Fibroblast of skin of abdomen (primary cell): ENCODE measurements at regions not wholly inside any gene's neighbourhood (a gene's known extent, or its start where the extent isn't known, plus 50 kb on each side); places are given as distances from the start of the nearest gene placed in this dataset.
"Not testable (repeated sequence)": the region's sequence is repeated elsewhere in the genome, so short reads cannot be mapped to it uniquely, and the experiment has no call there.

Source experiments
- DNase-seq: peaks from one replicate; pipeline ENCODE4 v3.0.0-alpha.2; 2013

GRCh38 chr20:28562510-28562898, 2695.0 kb upstream of the DEFB115 start:
- peak; percentile 81 for DNase-seq

- DNase-seq: peak; percentile 85
Observed at GRCh38 chr20:28562899-28563521, 2694.5 kb upstream of the DEFB115 start.

GRCh38 chr20:28564024-28564423, 2693.4 kb upstream of the DEFB115 start:
- DNase-seq: not testable (repeated sequence)

- DNase-seq: not testable (repeated sequence)
Observed at GRCh38 chr20:28564688-28565463, 2692.6 kb upstream of the DEFB115 start.

GRCh38 chr20:28575991-28576390, 2681.5 kb upstream of the DEFB115 start:
- DNase-seq: not testable (repeated sequence)

GRCh38 chr20:28591680-28592079, 2665.8 kb upstream of the DEFB115 start:
- not testable (repeated sequence) for DNase-seq

- DNase-seq: not testable (repeated sequence)
Observed at GRCh38 chr20:28593383-28593782, 2664.1 kb upstream of the DEFB115 start.

- DNase-seq: peak; percentile 5
Observed at GRCh38 chr20:28594476-28594875, 2663.0 kb upstream of the DEFB115 start.

GRCh38 chr20:28602006-28602402, 2655.5 kb upstream of the DEFB115 start:
- DNase-seq: not testable (repeated sequence)

- peak; percentile 92 for DNase-seq
Observed at GRCh38 chr20:28602403-28603217, 2654.9 kb upstream of the DEFB115 start.

GRCh38 chr20:28603218-28603577, 2654.3 kb upstream of the DEFB115 start:
- not testable (repeated sequence) for DNase-seq

GRCh38 chr20:28616354-28616753, 2641.1 kb upstream of the DEFB115 start:
- no peak for DNase-seq

GRCh38 chr20:28619956-28620651, 2637.4 kb upstream of the DEFB115 start:
- not testable (repeated sequence) for DNase-seq

GRCh38 chr20:28625112-28625511, 2632.4 kb upstream of the DEFB115 start:
- DNase-seq: not testable (repeated sequence)

- not testable (repeated sequence) for DNase-seq
Observed at GRCh38 chr20:28640831-28641230, 2616.6 kb upstream of the DEFB115 start.
